Kidney epithelial cell (primary cell): ENCODE measurements at regions not wholly inside any gene's neighbourhood (a gene's known extent, or its start where the extent isn't known, plus 50 kb on each side); places are given as distances from the start of the nearest gene placed in this dataset.

ENCODE experiments used
- DNase-seq: peaks from one replicate; pipeline ENCODE4 v3.0.0-alpha.2; 2010; ENCODE audit warnings: low read depth
- H3K27me3 ChIP-seq: 2 replicates; pipeline ENCODE4 v1.6.0; 2011; ENCODE audit warnings: low read length; ENCODE audit not compliant: control insufficient read depth, insufficient read depth
- H3K36me3 ChIP-seq: 2 replicates; pipeline ENCODE4 v1.5.1; 2011; ENCODE audit warnings: low read length; ENCODE audit not compliant: control insufficient read depth, insufficient read depth
- H3K4me3 ChIP-seq: 2 replicates; pipeline ENCODE4 v1.5.1; 2011; ENCODE audit warnings: low read depth, mild to moderate bottlenecking, control low read depth, low read length
- TF ChIP-seq, protein P1 (sequence below): IDR thresholded peaks from 2 replicates; pipeline ENCODE4 v1.5.1; 2011; ENCODE audit warnings: mild to moderate bottlenecking, moderate library complexity, low read length, control low read depth, inconsistent platforms; ENCODE audit not compliant: insufficient read depth, poor library complexity, severe bottlenecking

DNA sequence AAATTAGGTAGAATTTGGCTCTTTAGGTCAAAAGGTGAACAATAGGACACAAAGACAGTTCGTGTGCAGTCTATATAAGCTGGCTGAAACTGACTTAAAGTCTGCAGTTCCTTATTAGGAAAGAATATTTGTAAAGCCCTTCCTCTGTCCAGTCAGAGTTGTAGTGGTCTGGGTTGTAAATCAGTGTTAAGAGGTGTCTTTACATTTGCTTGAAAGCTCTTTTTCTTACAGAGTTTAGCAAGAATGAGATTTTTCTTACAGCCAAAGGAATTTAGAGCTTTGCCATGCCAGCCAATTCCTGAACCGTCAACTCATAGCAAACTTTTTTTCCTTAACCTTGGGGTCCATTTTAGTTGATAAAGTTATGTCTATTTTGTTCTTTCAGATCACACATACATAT lies 786.1 kb upstream of the CTNND2 start:
- no peak for DNase-seq
- Histone ChIP-seq H3K36me3 (no peaks in the 10 kb centered on the region), H3K27me3 (no peaks in the 10 kb centered on the region), H3K4me3 (no peak overlapping the region)
- TF ChIP-seq, protein P1, sequence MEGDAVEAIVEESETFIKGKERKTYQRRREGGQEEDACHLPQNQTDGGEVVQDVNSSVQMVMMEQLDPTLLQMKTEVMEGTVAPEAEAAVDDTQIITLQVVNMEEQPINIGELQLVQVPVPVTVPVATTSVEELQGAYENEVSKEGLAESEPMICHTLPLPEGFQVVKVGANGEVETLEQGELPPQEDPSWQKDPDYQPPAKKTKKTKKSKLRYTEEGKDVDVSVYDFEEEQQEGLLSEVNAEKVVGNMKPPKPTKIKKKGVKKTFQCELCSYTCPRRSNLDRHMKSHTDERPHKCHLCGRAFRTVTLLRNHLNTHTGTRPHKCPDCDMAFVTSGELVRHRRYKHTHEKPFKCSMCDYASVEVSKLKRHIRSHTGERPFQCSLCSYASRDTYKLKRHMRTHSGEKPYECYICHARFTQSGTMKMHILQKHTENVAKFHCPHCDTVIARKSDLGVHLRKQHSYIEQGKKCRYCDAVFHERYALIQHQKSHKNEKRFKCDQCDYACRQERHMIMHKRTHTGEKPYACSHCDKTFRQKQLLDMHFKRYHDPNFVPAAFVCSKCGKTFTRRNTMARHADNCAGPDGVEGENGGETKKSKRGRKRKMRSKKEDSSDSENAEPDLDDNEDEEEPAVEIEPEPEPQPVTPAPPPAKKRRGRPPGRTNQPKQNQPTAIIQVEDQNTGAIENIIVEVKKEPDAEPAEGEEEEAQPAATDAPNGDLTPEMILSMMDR, result no peak

- H3K4me3 ChIP-seq, result no peak overlapping the region
- no peaks in the 10 kb centered on the region for H3K36me3 ChIP-seq
- no peak for DNase-seq
- no peaks in the 10 kb centered on the region for H3K27me3 ChIP-seq
- TF ChIP-seq, protein P1, result no peak
Measured at GRCh38 chr5:12683249-12683648, 779.0 kb upstream of the CTNND2 start.

DNA sequence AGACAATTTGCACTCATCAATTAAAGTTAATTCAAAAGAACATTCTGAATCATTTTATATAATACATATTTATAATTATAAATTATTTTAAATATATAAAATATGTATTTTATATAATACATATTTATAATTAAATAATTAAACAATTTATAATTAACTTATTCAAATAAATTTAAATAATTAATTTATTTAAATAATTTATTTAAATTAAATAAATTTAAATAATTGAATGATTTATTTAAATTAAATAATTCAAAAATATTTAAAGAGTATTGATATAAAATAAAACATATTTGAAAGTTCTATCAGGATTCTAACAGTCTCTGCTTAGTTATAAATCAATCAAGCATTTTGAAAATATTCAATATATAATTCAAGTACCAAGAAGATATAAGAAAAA lies 775.5 kb upstream of the CTNND2 start:
- H3K36me3 ChIP-seq, result no peaks in the 10 kb centered on the region
- TF ChIP-seq, protein P1, result no peak
- DNase-seq, result no peak
- H3K27me3 ChIP-seq, result no peaks in the 10 kb centered on the region
- H3K4me3 ChIP-seq, result no peak overlapping the region

DNA sequence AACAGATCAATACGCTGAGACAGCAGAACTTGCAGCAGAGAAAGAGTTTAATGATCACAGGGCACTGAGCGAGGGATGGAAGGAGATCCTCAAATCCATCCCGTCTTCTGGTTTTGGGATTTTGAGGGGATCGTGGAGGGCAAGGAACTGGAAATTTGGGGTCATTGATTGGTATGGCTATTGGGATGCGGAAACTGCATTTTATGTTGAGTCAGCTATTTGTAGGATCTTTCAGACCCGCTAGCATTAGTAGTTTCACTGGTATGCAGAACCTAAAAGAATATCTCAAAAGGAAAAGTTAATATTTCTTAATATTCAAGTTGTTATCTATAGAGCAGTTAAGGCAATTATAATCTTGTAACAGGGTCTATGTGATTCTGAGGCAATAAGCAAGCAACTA lies 771.7 kb upstream of the CTNND2 start:
- TF ChIP-seq, protein P1, result no peak
- Histone ChIP-seq H3K4me3 (no peak overlapping the region), H3K36me3 (no peaks in the 10 kb centered on the region), H3K27me3 (no peaks in the 10 kb centered on the region)
- DNase-seq, result no peak

GRCh38 chr5:12672141-12672540 lies 767.9 kb upstream of the CTNND2 start:
- Histone ChIP-seq H3K36me3 (no peaks in the 10 kb centered on the region), H3K4me3 (no peak overlapping the region), H3K27me3 (no peaks in the 10 kb centered on the region)
- DNase-seq, result no peak
- TF ChIP-seq, protein P1, result no peak

DNA sequence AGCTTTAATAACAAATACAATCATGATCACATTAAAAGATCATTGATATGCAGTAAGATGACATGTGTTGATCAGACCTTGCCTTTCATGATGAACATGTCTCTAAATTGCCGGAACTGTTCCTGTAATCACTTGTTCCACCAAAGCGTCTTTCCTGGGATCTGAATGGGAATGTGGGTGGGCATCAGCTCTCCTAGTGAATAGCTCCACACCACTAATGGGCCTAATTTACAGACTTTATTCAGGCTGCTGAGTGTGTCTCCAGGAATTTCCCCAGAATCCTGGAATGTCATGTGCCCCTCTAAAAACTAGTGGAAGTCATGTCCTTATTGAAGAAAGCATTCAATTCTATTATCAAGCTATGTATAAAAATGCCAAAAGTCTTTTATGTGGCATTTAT lies 765.1 kb upstream of the CTNND2 start:
- TF ChIP-seq, protein P1, result no peak
- Histone ChIP-seq H3K27me3 (no peaks in the 10 kb centered on the region), H3K4me3 (no peak overlapping the region), H3K36me3 (no peaks in the 10 kb centered on the region)
- no peak for DNase-seq
